DMS114 treated with DMSO at 0.1 percent for 48 hours (cell line): ENCODE measurements at regions not wholly inside any gene's neighbourhood (a gene's known extent, or its start where the extent isn't known, plus 50 kb on each side); places are given as distances from the start of the nearest gene placed in this dataset.

ENCODE experiments used
- DNase-seq: peaks from one replicate; lab custom pipeline; 2025; ENCODE audit not compliant: unreplicated experiment; lab: John Stamatoyannopoulos, UW

GRCh38 chr4:18536428-18536827, 514.9 kb upstream of the LCORL start:
- DNase-seq = no peak

- no peak for DNase-seq
Measured at GRCh38 chr4:18535948-18536347, 514.4 kb upstream of the LCORL start.

GRCh38 chr4:18533262-18533775, 511.8 kb upstream of the LCORL start:
- DNase-seq = no peak

- no peak for DNase-seq
Measured at GRCh38 chr4:18531731-18532130, 510.2 kb upstream of the LCORL start.

- DNase-seq = no peak
Measured at GRCh38 chr4:18529482-18529881, 507.9 kb upstream of the LCORL start.

DNA sequence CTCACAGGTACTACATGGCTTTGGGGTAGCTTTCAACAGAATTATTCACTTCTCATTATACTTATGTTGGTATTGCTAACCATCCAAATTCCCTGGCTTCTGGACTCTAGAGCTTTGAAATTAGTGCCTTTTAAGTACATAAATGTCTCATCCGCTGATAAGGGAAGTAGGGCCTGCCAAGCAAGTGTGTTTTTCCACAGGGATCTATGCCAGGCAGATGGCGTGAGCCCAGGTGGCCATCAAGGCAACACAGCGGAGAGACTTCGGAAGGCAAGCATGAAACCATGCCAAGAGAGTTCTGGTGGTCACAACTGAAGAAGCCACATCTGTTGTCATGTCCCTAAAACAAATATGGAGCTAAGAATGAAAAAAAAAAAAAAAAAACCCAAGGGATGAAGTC, 503.1 kb upstream of the LCORL start:
- no peak for DNase-seq

GRCh38 chr4:18518098-18518497, 496.5 kb upstream of the LCORL start:
- DNase-seq = no peak

- no peak for DNase-seq
Measured at GRCh38 chr4:18513861-18514260, 492.3 kb upstream of the LCORL start.

DNA sequence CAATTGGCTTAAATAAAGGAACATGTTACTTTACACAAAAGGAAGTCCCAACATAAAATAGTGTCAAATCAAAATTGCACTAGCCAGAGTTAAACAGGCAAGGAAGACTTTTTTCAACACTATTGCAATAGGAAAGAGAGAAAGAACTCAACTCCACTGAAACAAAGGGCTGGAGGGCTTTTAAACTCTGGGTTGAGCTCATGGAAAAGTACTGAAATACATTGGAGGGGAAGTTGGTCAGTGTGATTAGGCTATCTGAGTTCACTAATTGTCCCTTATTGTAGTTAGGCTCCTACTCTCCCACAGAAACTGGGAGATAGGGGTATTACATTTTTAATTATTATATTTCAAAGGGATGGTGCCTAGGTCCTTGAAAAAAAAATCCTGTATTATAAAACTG, 491.2 kb upstream of the LCORL start:
- DNase-seq = no peak

GRCh38 chr4:18511727-18512126, 490.2 kb upstream of the LCORL start:
- no peak for DNase-seq

DNA sequence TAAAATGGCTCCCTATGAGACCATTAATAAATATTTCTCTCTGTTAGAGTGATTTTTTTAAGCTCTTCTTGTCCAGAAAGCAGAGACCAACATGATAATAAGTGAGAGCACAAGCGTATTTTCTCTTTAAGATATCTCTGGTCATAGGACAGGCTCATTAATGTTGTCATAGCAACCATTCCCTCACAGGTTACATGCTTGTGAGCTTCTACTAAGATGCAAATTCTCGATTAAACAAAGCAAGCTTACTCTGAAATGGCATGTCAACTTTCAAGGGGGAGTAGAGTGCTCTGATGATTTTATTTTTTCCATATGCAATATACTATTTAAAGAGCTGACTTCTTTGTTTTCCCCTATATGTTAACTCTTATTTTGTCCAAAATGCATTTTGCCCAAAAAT, 487.2 kb upstream of the LCORL start:
- no peak for DNase-seq

DNA sequence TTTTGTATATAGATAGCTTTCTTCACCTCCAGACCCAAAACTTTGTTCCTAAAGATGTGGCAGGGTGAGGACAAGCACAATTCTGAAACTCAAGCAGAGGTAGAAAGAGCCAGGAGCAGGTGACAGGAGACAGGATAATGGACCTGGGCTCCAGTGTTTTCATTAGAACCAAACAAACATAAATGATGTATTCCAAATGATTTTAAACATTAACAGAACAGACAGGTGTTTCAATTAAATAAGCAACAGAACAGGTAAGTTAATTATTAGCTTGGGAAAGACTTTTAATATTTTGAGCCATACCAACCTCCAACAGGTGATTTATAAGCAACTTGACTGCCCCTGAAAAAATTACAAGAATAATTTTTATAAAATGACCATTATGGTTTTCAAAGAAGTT, 459.4 kb upstream of the LCORL start:
- no peak for DNase-seq

- no peak for DNase-seq
Measured at GRCh38 chr4:18480342-18480741, 458.8 kb upstream of the LCORL start.

GRCh38 chr4:18479825-18480224, 458.3 kb upstream of the LCORL start:
- no peak for DNase-seq

DNA sequence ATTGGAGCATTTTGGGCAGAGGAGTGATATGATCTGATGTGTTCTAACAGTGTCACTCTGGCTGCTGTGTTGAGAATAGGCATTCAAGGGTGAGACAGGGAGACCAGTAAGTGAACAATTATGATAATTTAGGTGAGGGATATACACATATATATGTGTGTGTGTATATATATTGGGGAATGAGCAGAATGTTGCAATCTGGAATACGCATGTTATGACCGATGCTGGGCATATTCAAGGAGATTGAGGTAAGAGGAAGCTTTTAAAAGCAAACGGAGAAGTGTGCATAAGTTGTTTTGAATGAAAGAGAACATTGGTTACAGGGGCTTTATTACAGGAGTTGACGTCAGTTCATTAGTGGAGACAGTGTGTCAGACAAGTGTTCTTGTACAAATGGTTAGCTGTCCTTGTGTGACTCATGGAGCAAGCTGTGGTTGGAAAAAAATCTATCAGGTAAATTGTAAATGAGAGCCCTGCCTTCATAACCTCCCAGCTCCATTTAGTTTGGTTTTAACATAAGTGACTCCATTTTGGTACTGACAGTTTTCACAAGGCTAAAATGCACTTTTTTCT, 442.5 kb upstream of the LCORL start:
- DNase-seq = no peak

GRCh38 chr4:18458465-18458864, 436.9 kb upstream of the LCORL start:
- DNase-seq = no peak

GRCh38 chr4:18454349-18454748, 432.8 kb upstream of the LCORL start:
- no peak for DNase-seq

- DNase-seq = no peak
Measured at GRCh38 chr4:18445110-18445509, 423.6 kb upstream of the LCORL start.

DNA sequence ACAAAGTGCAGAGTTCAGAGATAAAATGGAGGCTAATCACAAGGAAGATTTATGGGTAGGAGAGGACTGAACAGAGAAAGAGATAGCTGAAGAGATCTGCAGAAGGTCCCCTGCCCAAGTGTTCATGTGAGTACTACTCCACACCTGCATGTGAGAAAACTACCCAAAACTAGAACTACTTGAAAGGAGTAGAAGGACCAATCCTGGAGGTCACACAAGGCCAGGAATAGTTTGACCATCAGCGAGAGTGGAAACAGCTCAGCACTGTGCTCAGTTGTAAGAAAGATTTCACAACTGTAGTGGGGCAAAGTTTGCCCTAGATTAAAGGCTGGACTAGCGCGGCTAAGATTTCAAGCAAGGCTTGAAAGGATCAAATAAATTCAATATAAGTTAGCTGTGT, 422.7 kb upstream of the LCORL start:
- DNase-seq = no peak

DNA sequence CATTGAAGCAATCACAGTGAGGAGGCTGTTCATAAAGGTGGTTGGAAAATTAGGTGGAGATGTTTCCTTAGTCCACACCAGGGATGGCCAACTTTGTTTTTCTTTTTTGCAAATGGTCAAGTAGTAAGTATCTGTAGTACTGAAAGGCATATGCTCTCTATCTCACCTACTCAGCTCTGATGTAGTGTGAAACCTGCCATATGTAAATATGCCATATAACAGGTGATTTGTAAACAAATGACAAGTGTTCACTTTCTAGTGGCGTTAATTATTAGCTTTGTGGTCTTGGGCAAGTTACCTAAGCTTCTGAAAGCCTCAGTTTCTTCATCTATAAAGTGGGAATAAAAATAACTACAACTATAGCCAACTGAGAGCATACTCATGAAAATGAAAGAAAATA, 421.4 kb upstream of the LCORL start:
- DNase-seq = no peak

- no peak for DNase-seq
Measured at GRCh38 chr4:18441676-18442075, 420.1 kb upstream of the LCORL start.

- DNase-seq = no peak
Measured at GRCh38 chr4:18441203-18441590, 419.6 kb upstream of the LCORL start.

- DNase-seq = no peak
Measured at GRCh38 chr4:18440527-18441202, 419.1 kb upstream of the LCORL start.
